GM12878 (cell line): ENCODE measurements at regions not wholly inside any gene's neighbourhood (a gene's known extent, or its start where the extent isn't known, plus 50 kb on each side); places are given as distances from the start of the nearest gene placed in this dataset.

ENCODE experiments used
- ATAC-seq: fragments of 200-7000 bp; cut with Tn5 transposase; 3 replicates; pipeline ENCODE4 v1.9.1; 2020; ENCODE audit warnings: mild to moderate bottlenecking, moderate library complexity
- BruUV-seq: library from RNA; stranded (reverse); fragments of 400-500 nt; replicated peaks from 2 replicates; lab custom pipeline; 2021; lab: Mats Ljungman, UMichigan
- CTCF ChIA-PET: fragments of 300-600 bp; sonication (Branson Sonifier 250); formaldehyde crosslinking; extraction: SDS; loops from one replicate; lab custom pipeline; 2021; ENCODE audit warnings: inconsistent platforms; lab: Yijun Ruan, JAX
- POLR2A ChIA-PET: fragments of 350-600 bp; formaldehyde crosslinking; extraction: SDS; loops from one replicate; lab custom pipeline; 2021; ENCODE audit warnings: inconsistent platforms; lab: Charles Lee
- RAD21 ChIA-PET: fragments of 300-600 bp; sonication (Branson Sonifier 250); formaldehyde crosslinking; loops from one replicate; lab custom pipeline; 2023; ENCODE audit warnings: antibody characterized with exemption; ENCODE audit not compliant: unreplicated experiment; lab: Charles Lee
- SMC1A ChIA-PET: fragments of 300-600 bp; sonication (Branson Sonifier 250); formaldehyde crosslinking; loops from one replicate; lab custom pipeline; 2023; ENCODE audit not compliant: unreplicated experiment, uncharacterized antibody; lab: Charles Lee
- DNase-seq: peaks from one replicate; pipeline ENCODE4 v3.0.0-alpha.2; 2011; ENCODE audit warnings: low read depth, low spot score
- FAIRE-seq: peaks from 3 replicates; lab custom pipeline; 2011; peaks lifted over from hg19 to GRCh38; lab: Jason Lieb, UNC
- H2AFZ ChIP-seq: 2 replicates; pipeline ENCODE4 v1.6.0; 2011; ENCODE audit warnings: low read depth, low read length, control low read depth; ENCODE audit not compliant: control insufficient read depth
- H3K27ac ChIP-seq: 2 replicates; pipeline ENCODE4 v1.5.1; 2011; ENCODE audit warnings: control low read depth; ENCODE audit not compliant: control insufficient read depth, insufficient read depth
- H3K27me3 ChIP-seq, 2 experiments: replicated peaks in 1 of 2; 2 replicates each; pipeline versions ENCODE4 v1.6.0 to v1.6.1; 2011; ENCODE audit warnings: low read length in 1 of 2; ENCODE audit not compliant: control insufficient read depth in 2 of 2, insufficient read depth in 2 of 2
- H3K36me3 ChIP-seq, 2 experiments: 2 replicates each; pipeline ENCODE4 v1.5.1; 2011; ENCODE audit warnings: low read length in 1 of 2; ENCODE audit not compliant: control insufficient read depth in 2 of 2, insufficient read depth in 2 of 2
- H3K4me1 ChIP-seq: 2 replicates; pipeline ENCODE4 v1.6.1; 2011; ENCODE audit warnings: mild to moderate bottlenecking, low read length, moderate library complexity, mixed read lengths; ENCODE audit not compliant: control insufficient read depth, insufficient read depth
- H3K4me2 ChIP-seq: 2 replicates; pipeline ENCODE4 v1.6.0; 2011; ENCODE audit warnings: control low read depth; ENCODE audit not compliant: control insufficient read depth, insufficient read depth
- H3K4me3 ChIP-seq: fragments of 200-600 bp; sonication (generic); 2 replicates; pipeline ENCODE4 v1.5.1; 2016
- H3K79me2 ChIP-seq: 2 replicates; pipeline ENCODE4 v1.6.0; 2011; ENCODE audit warnings: low read length; ENCODE audit not compliant: control insufficient read depth, insufficient read depth
- H3K9ac ChIP-seq: 2 replicates; pipeline ENCODE4 v1.8.0; 2011; ENCODE audit warnings: low read length, control low read depth, mixed read lengths; ENCODE audit not compliant: control insufficient read depth, insufficient read depth
- H3K9me3 ChIP-seq: replicated peaks from 3 replicates; pipeline ENCODE4 v1.5.1; 2011; ENCODE audit warnings: mild to moderate bottlenecking, low read length; ENCODE audit not compliant: control insufficient read depth, insufficient read depth
- H4K20me1 ChIP-seq: 2 replicates; pipeline ENCODE4 v1.6.0; 2011; ENCODE audit not compliant: control insufficient read depth, insufficient read depth
- CBFB ChIP-seq: IDR thresholded peaks from 2 replicates; pipeline ENCODE4 v1.6.1; 2016; ENCODE audit warnings: antibody characterized with exemption, low read depth
- CHD4 ChIP-seq: fragments of 200-600 bp; sonication (generic); IDR thresholded peaks from 2 replicates; pipeline ENCODE4 v1.6.1; 2016; ENCODE audit warnings: mild to moderate bottlenecking
- EED ChIP-seq: sonication (generic); IDR thresholded peaks from 2 replicates; pipeline ENCODE4 v1.6.1; 2016; ENCODE audit warnings: antibody characterized with exemption, low read depth
- FOXM1 ChIP-seq: IDR thresholded peaks from 2 replicates; pipeline ENCODE4 v1.6.1; 2012; ENCODE audit warnings: low read depth, mild to moderate bottlenecking, inconsistent platforms, low read length, moderate library complexity
- MYB ChIP-seq: fragments of 150-350 bp; IDR thresholded peaks from 2 replicates; pipeline ENCODE4 v1.6.1; 2014; ENCODE audit warnings: mild to moderate bottlenecking, low read depth, low read length, borderline replicate concordance
- NR2C2 ChIP-seq: IDR thresholded peaks from 2 replicates; pipeline ENCODE4 v1.6.1; 2011; ENCODE audit warnings: borderline replicate concordance, low read depth; ENCODE audit not compliant: control insufficient read depth, insufficient read length
- NR2F1 ChIP-seq: fragments of 450-650 bp; conservative IDR thresholded peaks from 2 replicates; pipeline ENCODE4 v1.6.1; 2017; ENCODE audit warnings: mild to moderate bottlenecking
- WGBS: methylation state at CpG from one replicate; pipeline ENCODE4 v1.1.6; 2016; ENCODE audit warnings: low lambda C conversion rate; ENCODE audit not compliant: insufficient replicate concordance, insufficient coverage; ENCODE audit errors: missing lambda C conversion rate; 5-methylcytosine and 5-hydroxymethylcytosine counted together
- in situ Hi-C: fragments of 300-500 bp; cut with MboI; formaldehyde crosslinking; loops from 9 replicates; pipeline ENCODE4 v1.14.3; 2018; ENCODE audit warnings: mixed read lengths
- intact Hi-C: fragments of 100-400 bp; cut with micrococcal nuclease; formaldehyde crosslinking; loops from one replicate; pipeline ENCODE4 v1.14.2; 2022; ENCODE audit not compliant: unreplicated experiment
- TF ChIP-seq, protein P1 (sequence below): fragments of 450-650 bp; formaldehyde crosslinking; IDR thresholded peaks from 2 replicates; pipeline ENCODE4 v1.4.0; 2020; ENCODE audit warnings: mild to moderate bottlenecking, moderate library complexity

DNA sequence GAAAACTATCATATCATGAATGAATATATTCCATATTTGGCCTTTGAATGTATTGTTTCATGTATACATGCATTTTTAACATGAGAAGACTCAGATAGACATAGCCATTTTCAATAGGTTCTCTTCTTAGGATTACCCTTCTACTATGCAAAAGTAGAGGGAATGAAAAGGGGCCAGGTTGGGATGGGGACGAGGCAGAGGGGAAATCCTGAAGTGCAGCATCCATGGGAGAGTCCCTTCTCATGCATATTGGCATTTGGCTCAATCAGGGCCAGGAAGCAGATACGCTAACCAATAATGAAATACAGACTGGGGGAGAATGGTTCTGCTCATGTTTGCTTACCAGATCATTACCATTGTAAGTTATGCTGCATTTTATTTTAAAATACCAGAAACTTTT is 475.8 kb downstream of the STK39 start:
- FAIRE-seq = no peak
- BruUV-seq = no TSS peak

More for the DNA sequence above, 475.8 kb downstream of the STK39 start:
- no peaks in the 10 kb centered on the region; a peak in 1 of 4 replicates for H3K27me3 ChIP-seq
- H3K4me3 ChIP-seq = no peak overlapping the region
- 46% methylated on average over 2 of the region's 2 CpGs for WGBS
- no peak overlapping the region for H3K9ac ChIP-seq
- no peak overlapping the region for H2AFZ ChIP-seq
- no peaks in the 10 kb centered on the region for H4K20me1 ChIP-seq
- ATAC-seq (no peak), DNase-seq (no peak)
- no peak overlapping the region for H3K27ac ChIP-seq
- H3K9me3 ChIP-seq = no peaks in the 10 kb centered on the region
- POLR2A ChIA-PET = no interaction called here
- CTCF ChIA-PET = no interaction called here
- TF ChIP-seq FOXM1 (no peak), EED (no peak), CBFB (no peak), NR2C2 (no peak), CHD4 (no peak), MYB (no peak), NR2F1 (no peak)
- TF ChIP-seq, protein P1, sequence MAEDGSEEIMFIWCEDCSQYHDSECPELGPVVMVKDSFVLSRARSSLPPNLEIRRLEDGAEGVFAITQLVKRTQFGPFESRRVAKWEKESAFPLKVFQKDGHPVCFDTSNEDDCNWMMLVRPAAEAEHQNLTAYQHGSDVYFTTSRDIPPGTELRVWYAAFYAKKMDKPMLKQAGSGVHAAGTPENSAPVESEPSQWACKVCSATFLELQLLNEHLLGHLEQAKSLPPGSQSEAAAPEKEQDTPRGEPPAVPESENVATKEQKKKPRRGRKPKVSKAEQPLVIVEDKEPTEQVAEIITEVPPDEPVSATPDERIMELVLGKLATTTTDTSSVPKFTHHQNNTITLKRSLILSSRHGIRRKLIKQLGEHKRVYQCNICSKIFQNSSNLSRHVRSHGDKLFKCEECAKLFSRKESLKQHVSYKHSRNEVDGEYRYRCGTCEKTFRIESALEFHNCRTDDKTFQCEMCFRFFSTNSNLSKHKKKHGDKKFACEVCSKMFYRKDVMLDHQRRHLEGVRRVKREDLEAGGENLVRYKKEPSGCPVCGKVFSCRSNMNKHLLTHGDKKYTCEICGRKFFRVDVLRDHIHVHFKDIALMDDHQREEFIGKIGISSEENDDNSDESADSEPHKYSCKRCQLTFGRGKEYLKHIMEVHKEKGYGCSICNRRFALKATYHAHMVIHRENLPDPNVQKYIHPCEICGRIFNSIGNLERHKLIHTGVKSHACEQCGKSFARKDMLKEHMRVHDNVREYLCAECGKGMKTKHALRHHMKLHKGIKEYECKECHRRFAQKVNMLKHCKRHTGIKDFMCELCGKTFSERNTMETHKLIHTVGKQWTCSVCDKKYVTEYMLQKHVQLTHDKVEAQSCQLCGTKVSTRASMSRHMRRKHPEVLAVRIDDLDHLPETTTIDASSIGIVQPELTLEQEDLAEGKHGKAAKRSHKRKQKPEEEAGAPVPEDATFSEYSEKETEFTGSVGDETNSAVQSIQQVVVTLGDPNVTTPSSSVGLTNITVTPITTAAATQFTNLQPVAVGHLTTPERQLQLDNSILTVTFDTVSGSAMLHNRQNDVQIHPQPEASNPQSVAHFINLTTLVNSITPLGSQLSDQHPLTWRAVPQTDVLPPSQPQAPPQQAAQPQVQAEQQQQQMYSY (CRISPR knock-in tag) = no peak
- SMC1A ChIA-PET = no interaction called here
- intact Hi-C loops (no loop called here), in situ Hi-C loops (no loop called here)
- H3K4me2 ChIP-seq = no peak overlapping the region
- no peaks in the 10 kb centered on the region for H3K79me2 ChIP-seq
- H3K36me3 ChIP-seq = no peaks in the 10 kb centered on the region
- RAD21 ChIA-PET = no interaction called here
- H3K4me1 ChIP-seq = no peaks in the 10 kb centered on the region
